ENCODE measurements at regions not wholly inside any gene's neighbourhood (a gene's known extent, or its start where the extent isn't known, plus 50 kb on each side); places are given as distances from the start of the nearest gene placed in this dataset.

DNA sequence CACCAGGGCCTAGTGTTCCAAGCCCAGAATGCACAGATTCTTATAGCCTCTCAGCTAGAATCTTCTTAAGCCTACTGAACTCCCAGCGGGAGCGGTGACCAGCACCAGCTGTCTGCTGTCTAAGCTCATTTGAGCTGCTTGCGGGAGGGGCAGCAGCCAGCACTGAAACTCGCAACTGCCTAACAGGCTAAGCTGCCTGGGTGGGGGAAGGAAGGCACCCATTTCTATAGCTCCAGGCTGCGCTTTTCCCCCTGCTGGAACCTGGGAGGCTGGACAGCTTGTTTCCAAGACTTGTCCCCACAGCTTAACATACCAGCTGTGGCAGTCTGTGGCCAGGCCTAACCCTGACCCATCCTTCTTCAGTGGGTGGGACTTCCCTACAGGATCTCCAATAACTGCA, 512.9 kb downstream of the EFNA5 start:
- TF ChIP-seq, protein P1, sequence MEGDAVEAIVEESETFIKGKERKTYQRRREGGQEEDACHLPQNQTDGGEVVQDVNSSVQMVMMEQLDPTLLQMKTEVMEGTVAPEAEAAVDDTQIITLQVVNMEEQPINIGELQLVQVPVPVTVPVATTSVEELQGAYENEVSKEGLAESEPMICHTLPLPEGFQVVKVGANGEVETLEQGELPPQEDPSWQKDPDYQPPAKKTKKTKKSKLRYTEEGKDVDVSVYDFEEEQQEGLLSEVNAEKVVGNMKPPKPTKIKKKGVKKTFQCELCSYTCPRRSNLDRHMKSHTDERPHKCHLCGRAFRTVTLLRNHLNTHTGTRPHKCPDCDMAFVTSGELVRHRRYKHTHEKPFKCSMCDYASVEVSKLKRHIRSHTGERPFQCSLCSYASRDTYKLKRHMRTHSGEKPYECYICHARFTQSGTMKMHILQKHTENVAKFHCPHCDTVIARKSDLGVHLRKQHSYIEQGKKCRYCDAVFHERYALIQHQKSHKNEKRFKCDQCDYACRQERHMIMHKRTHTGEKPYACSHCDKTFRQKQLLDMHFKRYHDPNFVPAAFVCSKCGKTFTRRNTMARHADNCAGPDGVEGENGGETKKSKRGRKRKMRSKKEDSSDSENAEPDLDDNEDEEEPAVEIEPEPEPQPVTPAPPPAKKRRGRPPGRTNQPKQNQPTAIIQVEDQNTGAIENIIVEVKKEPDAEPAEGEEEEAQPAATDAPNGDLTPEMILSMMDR (IDR thresholded peaks at IDR 0.05; ENCODE audit: extremely low read depth, missing control alignments) = no peak
- no peak for DNase-seq (ENCODE audit: low spot score)

DNA sequence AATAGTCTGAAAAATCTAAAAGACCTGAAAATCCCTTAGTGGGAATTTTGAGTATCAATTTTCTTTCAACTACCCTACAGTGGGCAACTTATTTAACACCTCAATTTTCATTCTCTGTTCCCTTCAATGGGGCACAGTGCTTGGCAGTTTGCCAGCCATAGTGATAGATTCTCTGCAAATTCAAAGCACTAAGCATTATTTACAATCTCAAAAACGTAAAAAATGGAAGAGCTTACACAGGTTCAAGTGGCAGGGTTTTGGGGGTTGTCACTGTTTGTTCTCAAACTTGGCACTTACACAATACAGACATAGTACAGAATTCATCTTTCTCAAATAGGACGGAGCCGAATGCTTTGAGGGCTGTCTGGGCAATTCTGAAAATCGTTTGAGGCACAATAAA, 515.0 kb downstream of the EFNA5 start:
- TF ChIP-seq, protein P1 (IDR thresholded peaks at IDR 0.05; ENCODE audit: extremely low read depth, missing control alignments) = no peak
- no peak for DNase-seq (ENCODE audit: low spot score)

DNA sequence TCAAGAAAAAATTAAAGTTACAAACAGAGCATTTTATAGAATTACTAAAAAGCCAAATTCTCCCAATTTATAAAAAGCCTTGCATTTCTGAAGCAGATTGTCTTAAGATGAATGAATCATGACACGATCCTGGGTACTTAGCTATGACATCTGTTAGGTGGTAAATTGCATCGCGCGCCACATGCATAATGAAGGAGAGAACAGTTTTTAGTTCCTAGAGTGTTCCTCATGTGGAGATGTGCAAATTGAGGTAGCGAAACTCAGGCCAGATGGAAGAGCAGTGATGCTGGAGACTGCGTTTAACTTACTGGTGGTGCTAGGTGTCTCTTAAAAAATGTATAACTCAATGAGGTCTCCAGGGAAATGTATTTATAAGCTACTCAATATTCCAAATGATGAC, 516.1 kb downstream of the EFNA5 start:
- no peak for DNase-seq (ENCODE audit: low spot score)
- TF ChIP-seq, protein P1 (IDR thresholded peaks at IDR 0.05; ENCODE audit: extremely low read depth, missing control alignments) = no peak

DNA sequence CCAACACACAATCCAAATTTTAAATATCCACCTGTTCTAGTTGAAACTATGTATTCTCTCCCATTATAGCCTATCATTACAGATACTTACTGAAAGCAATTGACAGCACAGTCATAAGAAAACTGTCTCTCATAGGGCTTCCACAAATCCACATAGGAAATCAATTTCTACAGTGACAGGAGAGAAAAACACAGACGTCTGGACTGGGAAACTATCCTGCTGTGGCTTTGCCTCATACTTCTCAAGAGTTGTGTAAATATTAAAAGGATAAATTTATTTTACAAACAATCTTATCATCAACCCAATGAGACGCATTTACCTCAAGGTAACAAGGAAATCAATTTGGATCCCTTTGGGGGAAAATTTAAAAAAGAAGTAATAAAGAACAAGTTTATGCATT, 517.5 kb downstream of the EFNA5 start:
- TF ChIP-seq, protein P1 (IDR thresholded peaks at IDR 0.05; ENCODE audit: extremely low read depth, missing control alignments) = no peak
- DNase-seq (ENCODE audit: low spot score) = no peak

DNA sequence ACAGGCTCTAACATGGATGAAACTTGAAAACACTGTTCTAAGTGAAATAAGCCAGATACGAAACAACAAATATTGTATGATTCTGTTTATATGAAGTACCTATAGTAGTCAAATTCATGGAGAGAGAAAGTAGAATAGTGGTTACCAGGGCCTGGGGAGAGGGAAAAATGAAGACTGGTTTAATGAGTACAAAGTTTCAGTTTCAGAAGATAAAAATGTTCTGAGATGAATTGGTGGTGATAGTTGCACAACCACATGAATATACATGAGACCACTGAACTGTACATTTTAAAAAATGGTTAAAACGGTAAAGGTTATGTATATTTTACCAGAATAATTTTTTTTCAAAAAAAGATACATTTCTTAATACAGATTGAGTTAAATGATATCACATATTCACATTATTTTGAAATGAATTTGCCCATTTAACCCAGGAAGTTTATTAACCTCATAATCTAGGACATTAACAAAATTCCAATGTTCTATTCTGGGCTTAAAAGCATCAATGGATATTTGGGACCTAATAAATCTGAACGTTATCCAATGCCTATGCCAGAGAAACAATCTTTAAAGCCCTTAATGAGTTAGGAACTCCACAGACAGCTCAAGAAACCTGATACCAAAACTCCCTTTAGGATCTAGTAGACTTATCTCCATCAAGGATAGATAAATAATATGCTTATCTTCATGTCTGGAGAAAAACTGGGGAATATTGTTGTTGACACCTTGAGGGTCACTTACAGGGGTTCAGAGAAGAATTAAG, 521.3 kb downstream of the EFNA5 start:
- TF ChIP-seq, protein P1 (IDR thresholded peaks at IDR 0.05; ENCODE audit: extremely low read depth, missing control alignments) = no peak
- no peak for DNase-seq (ENCODE audit: low spot score)

DNA sequence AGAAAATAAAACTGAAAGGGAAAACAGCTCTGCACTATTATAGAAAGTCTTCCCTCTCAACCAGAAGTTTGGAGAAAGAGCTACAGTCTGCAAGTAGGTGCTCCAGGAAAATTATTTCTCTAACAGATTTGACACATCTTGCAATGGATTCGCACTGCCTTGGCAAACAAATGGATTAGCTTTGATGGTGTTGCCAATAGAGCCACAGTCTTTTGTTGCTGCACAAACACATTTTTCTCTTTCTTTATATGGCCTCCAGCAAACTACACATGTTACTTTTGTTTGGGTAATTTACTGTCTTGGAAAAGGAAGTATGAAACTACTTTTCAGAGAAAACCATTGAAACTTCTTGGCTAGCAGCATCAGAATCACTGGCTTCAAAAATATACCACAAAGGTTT, 523.1 kb downstream of the EFNA5 start:
- TF ChIP-seq, protein P1 (IDR thresholded peaks at IDR 0.05; ENCODE audit: extremely low read depth, missing control alignments) = no peak
- no peak for DNase-seq (ENCODE audit: low spot score)

DNA sequence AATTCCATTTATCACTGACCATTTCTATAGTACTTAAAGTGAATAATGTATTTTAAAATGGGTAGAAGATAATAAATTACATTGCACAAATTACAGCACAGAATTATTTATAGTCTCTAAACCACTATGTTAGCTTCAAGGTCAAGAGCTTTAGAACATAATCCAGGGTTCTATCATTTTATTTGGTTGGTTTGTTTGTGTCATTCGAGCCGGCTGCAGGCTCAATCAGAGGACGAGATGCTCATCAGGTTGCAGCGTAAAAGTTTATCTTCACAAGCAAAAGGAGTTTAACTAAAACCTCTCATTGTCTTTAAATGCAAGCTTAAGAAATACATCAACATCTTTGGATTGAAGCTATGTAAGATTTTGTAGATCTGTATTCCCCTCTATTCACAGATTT, 523.8 kb downstream of the EFNA5 start:
- no peak for DNase-seq (ENCODE audit: low spot score)
- TF ChIP-seq, protein P1 (IDR thresholded peaks at IDR 0.05; ENCODE audit: extremely low read depth, missing control alignments) = no peak
